GM18502 (cell line): ENCODE measurements at regions not wholly inside any gene's neighbourhood (a gene's known extent, or its start where the extent isn't known, plus 50 kb on each side); places are given as distances from the start of the nearest gene placed in this dataset.

Source experiments
- ATAC-seq: cut with Tn5 transposase; IDR thresholded peaks from one replicate; pipeline ENCODE4 v1.9.1; 2021; ENCODE audit warnings: mild to moderate bottlenecking; ENCODE audit not compliant: unreplicated experiment, poor library complexity

DNA sequence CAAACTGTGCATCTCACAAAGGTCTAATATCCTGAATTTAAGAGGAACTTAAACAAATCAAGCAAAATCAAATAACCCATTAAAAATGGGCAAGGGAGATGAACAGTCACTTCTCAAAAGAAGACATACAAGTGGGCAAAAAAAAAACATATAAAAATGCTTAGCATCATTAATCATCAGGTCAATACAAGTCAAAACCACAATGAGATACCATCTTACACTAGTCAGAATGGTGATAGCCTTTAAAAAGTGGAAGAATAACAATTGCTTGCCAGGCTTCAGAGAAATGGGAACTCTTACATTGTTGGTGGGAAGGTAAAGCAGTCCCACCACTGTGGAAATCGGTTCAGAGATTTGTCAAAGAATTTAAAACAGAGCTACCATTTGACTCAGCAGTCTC, 646.7 kb upstream of the PTCHD4 start:
- ATAC-seq: no peak

DNA sequence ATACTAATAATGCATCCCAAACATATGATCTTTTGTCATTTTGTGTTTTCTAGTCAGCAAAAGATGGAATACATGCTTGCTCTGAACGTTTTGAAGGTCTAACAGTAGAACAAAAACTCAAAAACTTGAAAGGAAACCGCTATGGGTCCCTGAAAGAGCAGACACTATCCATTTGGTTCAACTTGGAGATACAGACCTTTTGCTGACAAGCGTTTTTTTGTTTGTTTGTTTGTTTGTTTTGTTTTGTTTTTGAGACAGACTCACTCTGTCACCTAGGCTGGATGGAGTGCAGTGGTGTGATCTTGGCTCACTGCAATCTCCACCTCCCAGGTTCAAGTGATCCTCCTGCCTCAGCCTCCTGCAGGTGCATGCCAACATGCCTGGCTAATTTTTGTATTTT, 644.3 kb upstream of the PTCHD4 start:
- ATAC-seq: no peak

DNA sequence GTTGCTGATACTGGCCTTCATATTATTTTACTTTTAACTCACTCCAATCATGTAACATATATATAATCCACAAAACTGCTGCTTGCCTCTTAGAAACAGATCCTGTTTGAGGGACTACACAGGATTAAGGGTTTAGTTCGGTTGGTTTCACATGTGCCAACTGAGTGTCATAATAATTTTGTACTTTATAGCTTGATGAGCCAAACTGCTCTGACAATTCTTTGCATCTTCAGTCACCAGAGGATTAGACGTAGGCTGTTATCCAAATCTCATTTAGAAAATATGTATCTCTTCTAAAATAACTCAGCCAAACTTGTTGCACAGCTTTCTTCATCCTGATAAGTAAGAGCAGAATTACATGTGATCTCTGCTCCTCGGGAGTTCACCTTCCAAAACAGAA, 643.6 kb upstream of the PTCHD4 start:
- ATAC-seq: no peak

DNA sequence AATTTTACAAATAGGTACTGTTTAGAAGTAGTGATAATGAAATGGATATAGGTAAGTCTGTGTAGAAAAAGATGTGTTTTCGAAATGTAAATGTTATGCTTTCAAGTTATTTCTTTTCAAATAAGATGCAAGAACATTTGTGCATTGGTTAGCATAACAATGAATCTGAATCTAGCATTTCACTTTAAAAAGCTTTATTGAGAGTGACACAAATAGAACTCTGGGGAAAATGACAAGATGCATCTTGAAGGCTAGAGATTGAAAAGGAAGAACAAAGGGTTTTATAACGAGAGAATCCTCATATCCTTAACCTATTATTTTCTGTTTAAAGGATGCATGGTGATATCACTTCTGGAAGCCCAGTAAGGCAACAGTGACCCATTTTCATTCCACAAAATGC, 639.9 kb upstream of the PTCHD4 start:
- no peak for ATAC-seq

DNA sequence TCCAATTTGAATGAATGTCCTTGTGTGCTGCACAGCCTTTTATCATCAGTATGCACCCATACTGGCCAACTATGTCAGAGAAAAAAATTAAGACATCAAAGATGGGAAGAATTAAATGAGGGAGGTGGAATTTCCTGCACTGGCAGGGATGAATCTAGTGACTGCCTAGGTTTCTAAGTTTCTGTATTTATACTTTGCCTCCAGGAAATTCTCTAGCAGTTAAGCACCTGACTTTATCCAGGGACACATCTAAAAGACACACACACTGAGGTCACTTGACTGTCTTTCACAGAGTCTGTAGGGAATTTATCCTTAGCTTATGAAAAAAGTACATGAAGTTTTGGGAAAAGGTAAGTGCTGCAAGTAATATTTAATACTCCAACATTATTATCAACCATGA, 636.5 kb upstream of the PTCHD4 start:
- no peak for ATAC-seq

DNA sequence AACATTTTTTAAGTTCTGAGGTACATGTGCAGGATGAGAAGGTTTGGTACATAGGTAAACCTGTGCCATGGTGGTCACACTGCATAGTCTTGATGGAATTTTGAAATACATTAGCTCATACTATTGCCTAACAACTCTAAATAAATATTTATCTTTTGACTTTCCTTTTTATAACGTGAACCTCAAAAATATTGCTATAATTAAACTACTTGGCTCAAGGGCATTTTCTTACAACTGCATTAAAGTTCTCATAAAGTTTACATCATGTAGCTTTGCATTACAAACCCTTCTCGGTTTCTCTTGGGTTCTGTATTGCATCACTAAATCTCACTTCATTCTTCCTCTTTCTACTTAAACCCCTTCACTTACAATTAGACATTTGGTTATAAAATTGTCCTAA, 636.0 kb upstream of the PTCHD4 start:
- no peak for ATAC-seq

DNA sequence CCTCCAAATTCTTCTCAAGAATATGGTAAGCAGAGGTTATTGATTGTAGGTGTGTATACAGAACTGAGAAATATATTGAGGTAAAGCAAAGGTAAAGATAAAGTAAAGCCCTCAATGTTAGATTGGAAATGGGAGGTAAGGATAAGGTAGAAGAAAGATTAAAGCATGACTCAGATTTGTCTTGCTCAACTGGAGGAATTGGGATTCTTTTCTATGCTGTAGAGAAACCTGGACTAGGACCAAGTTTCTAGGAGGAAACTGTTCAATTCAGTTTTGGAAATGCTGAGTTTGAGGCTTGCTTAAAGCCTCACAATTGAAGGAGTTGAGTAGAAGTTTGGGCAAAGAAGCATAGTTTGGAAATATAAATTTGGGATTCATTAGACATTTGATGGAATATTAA, 634.0 kb upstream of the PTCHD4 start:
- no peak for ATAC-seq

DNA sequence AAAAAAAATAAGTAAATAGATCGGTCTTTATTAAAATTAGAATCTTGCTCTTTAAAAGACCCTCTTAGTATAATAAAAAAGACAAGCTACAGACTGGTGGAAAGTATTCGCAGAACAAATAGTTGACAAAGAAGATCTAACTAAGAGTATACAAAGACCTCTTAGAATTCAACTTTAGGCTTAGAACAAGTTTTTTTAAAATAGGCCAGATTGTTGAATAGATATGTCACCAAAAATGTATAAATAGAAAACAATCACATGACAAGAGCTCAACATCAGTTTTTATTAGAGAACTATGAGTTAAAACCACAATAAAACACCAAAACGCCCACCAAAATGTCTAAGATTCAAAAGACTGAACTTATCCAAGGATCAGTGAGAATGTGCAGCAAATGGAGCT, 632.7 kb upstream of the PTCHD4 start:
- ATAC-seq: no peak

DNA sequence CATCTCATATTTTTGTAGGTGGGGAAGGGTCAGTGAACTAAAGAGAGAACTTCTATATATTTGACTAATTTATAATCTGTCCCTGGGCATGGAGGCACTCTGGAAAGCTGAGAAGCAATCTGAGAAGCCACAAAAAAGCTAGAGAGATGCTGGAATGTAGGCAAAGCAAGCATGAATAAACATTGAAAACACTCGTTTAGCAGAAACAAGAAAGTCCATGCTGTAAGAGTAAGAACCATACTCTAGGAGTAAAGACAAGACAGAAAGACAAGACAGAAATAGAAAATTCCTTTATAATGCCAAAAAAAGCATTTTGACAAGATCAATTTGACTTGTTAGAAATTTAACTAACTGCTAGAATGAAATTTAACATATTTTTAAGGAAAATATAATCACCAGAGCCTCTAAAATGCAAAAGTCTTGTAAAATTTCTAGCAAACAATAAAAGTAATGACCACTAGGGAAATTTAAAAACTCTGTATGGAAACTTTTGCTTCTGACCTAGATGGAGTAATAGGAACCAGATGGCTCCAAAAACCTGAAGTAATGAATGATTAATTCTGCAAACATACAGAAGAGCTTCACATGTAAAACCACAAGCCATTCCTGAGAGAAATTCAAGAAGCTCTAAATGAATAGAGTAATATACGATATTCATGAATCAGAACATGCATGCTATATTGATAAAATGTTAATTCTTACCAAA, 625.7 kb upstream of the PTCHD4 start:
- ATAC-seq: no peak

DNA sequence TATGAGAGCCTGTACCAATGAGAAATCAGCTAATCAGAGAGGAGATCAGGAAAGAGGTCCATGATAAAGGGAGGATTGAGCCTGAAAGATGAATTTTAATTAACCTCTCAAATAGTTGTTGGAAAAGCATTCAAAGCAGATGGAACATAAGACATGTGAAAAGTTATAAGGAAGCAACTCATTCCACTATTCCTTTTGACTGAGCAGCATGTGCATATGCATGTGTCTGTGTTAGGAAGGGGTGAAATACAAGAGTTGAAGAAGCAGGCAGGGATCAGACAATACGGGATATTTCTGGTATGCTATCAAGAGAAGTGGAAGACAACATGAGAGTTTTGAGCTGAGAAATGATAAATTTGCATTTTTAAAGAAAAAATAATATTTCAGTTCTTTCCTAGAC, 624.8 kb upstream of the PTCHD4 start:
- no peak for ATAC-seq

DNA sequence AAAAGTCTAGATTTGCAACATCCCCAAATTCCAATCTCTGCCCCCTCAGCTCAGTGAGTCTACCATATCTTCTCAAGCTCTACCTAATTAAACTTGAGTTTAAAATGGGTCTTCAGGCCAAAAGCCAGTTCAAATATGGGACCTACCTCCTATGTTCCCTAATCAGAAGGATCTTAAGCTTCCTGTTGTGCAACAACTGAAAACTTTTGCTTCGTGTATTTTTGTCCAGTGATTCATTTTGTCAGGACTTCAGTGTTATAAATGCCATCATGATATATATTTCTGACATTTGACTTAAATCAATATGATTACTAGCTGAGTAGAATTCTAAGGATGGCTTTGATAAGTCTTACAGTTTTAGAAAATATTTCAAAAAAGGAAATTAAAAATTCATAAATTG, 622.6 kb upstream of the PTCHD4 start:
- no peak for ATAC-seq

DNA sequence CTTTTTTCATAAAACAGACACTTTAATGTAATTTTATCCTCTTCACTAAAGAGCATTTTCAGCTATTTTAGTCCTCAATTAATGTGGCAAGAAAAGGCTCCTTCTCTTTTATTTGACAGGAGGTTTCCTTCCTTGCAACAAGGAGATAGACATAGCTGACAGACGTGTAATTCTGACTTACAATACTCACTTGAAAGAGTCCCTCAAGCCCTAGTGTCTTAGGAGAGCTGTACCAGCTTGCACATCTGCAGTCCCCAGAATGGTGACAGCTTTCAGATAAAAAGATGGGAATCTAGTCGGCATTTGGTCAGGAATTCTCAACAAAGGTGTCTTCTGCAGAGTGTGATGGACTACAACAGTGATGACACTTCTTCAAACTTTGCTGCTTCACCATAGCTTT, 603.7 kb upstream of the PTCHD4 start:
- no peak for ATAC-seq

DNA sequence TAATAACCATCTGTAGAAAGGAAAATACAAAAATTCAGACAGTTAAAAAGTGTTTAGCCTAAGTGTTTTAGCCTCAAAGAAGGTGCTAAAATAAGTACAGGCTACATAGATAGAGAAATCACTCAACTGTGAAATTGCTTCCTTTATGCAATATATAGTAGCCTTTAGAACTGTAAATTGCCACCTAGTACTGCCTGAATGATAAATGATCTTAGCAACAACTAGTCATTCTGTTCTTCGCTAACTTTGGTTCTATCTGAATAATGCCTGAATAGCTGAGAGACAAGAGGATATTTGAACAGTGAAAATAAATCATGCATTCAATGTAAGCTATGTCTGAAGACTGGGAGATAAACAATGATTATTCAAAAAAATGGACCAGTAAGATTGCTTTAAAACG, 603.3 kb upstream of the PTCHD4 start:
- no peak for ATAC-seq

DNA sequence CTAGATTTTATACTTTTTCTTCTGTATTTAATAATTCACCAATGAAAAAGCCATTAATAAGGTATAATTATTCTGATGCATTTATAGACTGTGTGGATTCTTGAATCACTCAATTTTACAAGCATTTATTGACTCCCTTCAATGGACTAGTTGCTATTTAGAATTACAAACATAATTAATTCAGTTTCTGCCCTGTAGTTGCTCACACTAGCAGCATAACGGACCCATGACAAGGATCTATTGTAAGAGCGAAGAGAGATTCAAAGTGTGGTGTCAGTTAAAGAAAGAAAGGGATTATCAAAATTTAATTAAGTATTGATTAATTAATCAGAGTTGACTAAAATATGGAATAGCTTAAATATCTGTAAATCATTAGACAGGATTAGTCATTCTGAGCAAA, 602.6 kb upstream of the PTCHD4 start:
- ATAC-seq: no peak

DNA sequence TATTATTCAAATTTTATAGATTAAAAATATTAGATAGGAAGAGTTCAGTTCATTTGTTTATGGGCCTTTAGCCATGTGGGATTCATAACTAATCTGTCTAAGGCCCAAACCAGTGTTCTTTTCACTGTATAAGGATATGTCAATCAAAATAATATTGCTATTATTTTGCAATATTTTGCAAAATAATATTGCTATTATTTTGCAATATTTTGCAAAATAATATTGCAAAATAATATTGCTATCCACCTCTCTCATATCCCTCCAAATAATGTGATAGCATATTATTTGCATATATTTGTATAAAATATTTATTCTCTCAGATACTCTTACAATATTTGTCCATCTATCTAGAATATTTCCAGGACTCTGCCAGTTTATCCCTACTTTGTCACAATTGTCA, 595.3 kb upstream of the PTCHD4 start:
- no peak for ATAC-seq

DNA sequence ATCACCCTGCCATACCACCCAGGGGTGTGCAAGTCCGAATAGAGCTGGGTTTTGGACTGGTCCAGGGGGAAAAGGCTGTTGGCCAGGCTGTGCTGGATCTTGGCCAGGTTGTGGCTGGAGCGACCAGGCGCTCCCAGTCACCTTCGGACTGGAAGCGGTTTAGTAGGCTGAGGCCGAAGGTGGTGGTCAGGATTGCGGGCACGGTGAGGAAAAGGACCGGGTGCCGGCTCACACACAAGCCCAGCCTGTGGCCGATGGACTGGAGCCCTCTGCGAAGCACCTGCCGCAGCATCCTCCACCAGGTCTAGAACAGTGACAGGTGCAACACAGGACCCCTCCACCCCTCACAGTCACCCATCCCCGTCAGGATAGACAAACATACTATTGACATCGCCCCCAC, 590.6 kb upstream of the PTCHD4 start:
- no peak for ATAC-seq

DNA sequence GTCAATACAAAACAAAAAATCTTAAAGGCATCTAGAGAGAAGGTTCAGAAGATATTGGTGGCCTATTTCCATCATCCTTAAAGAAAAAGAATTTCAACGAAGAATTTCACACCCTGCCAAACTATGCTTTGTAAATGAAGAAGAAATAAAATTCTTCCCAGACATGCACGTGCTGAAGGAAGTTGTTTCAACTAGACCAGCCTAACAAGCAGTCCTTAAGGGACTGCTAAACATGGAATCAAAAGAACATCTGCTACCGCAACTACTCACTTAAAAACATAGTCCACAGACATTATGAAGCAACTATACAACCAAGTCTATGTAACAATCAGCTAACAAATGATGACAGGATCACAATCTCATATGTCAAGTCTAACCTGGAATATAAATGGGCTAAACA, 584.9 kb upstream of the PTCHD4 start:
- no peak for ATAC-seq

DNA sequence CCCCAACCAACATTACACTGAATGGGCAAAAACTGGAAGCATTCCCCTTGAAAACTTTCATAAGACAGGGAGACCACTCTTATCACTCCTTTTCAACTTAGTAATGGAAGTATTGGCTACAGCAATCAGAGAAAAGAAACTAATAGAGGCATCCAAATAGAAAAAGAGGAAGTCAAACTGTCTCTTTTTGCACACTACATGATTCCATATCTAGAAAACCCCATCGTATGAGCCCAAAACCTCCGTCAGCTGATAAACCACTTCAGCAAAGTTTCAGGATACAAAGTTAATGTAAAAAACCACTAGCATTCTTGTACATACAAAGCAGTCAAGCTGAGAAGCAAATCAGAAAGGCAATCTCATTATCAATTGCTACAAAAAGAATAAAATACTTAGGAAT, 580.4 kb upstream of the PTCHD4 start:
- no peak for ATAC-seq

DNA sequence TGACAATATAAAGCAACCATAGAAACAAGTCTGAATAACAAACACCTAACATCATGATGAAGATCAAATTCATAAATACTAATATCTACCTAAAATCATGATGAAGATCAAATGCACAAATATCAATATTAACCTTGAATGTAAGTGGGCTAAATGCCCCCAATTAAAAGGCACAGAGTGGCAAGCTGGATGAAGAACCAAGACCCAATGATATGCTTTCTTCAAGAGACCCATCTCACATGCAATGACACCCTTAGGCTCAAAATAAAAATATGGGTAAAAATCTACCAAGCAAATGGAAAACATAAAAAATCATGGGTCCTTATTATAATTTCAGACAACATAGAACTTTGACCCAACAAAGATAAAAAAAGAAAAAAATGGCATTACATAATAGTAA, 578.5 kb upstream of the PTCHD4 start:
- ATAC-seq: no peak

DNA sequence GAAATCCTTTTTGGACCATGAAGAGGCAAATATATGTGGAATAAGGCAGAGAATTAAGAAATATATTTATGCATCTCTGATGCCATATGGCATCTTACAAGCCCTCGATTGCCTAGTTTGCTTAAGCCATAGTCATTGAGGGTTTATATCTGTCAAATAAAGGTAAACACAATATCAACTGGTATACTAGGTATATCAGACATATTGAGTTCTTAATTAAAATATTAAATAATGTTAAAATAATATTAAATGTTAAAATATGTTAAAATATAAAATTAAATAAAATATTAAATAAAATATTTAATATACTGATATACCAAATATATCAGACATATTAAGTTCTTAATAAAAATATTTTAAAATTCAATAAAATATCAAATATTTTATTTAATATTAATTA, 567.4 kb upstream of the PTCHD4 start:
- no peak for ATAC-seq

DNA sequence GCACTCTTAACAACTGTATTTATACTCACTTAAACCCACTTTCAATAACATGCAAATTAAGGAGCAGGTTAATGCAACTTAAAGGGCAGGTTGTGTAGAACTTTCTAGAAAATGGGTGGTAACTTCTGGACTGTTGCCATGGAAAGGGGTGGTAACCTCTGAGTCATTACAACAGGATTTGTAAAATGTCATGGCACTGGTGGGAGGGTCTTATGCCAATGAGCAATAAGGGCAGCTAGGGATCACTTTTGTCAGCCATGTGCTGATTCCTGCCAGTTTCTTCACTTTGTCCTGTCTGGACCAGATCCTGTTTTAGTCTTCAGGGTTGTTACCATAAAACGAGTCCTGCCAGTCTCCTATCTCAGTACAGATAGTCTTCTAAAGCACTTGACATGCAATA, 560.5 kb upstream of the PTCHD4 start:
- ATAC-seq: no peak

DNA sequence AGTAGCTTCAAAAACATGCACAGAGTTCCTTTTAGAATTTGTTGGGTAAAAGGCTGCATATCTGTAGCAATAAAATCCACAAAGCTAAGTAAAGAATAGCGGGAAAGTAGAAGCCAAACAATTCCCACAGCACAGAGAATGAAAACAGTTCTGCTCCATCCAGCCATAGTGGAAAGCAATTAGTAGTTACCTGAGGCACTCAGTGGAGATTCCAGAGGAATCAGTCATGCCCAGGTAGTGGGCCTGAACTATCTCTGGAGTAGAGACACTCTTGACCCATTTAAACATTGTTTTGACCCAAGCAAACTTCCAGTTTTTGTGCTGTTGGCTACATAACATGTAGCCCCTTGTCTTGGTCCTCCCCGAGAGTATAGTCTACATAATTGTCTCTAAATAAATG, 559.5 kb upstream of the PTCHD4 start:
- no peak for ATAC-seq

DNA sequence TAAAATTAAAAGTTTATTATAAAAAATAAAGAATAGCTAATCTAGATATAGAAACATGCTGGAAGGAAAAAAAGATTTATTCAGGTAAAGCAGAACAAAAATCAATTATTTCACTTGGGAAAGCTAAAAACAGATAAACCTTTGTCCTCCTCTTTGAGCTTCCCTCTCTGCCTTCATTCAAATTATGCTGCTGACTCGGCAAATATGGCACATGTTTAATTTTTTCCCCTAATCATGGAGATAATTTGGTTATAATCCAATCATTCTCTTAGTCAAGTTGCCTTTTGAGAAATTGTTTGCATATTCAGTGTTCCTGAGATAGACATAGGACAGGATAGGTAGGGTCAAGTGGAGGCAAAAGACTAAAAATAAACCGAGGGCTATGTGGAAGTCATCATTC, 556.8 kb upstream of the PTCHD4 start:
- no peak for ATAC-seq
